ENCODE measurements at regions not wholly inside any gene's neighbourhood (a gene's known extent, or its start where the extent isn't known, plus 50 kb on each side); places are given as distances from the start of the nearest gene placed in this dataset.

DNA sequence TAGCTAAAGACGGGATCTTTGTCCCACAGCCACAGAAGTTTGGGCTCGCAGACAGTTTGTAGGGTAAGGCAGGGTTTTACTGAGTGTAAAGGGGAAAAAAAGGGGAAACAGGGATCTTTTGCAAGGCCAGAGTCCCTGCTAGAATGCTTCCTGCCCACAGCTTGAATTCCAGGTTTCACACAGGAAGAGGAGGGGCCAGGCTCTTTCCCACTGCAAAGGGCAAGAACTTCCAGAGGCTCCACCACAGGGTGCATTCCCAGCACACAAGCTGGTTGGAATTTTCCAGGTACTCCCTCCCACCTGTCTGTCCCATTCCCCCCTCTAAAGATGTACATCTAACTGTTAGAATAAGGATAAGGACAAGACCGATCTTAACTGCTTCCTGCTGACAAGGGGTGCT, 1126.9 kb downstream of the KCNT2 start:
- Histone ChIP-seq H3K27me3 (ENCODE audit: insufficient read depth, low read length) (no peaks in the 10 kb centered on the region), H3K4me1 (ENCODE audit: insufficient read depth, low read length) (no peaks in the 10 kb centered on the region), H3K9me3 (ENCODE audit: low read depth, low read length) (no peaks in the 10 kb centered on the region), H3K4me3 (ENCODE audit: low read length) (no peak overlapping the region)

GRCh38 chr1:195475568-195475967, 1132.7 kb downstream of the KCNT2 start:
- Histone ChIP-seq H3K9me3 (ENCODE audit: low read depth, low read length) (no peaks in the 10 kb centered on the region), H3K4me3 (ENCODE audit: low read length) (no peak overlapping the region), H3K4me1 (ENCODE audit: insufficient read depth, low read length) (no peaks in the 10 kb centered on the region), H3K27me3 (ENCODE audit: insufficient read depth, low read length) (no peaks in the 10 kb centered on the region)

GRCh38 chr1:195472291-195472690, 1135.9 kb downstream of the KCNT2 start:
- H3K4me1 ChIP-seq (ENCODE audit: insufficient read depth, low read length), result no peaks in the 10 kb centered on the region
- H3K27me3 ChIP-seq (ENCODE audit: insufficient read depth, low read length), result no peaks in the 10 kb centered on the region
- no peaks in the 10 kb centered on the region for H3K9me3 ChIP-seq (ENCODE audit: low read depth, low read length)
- no peak overlapping the region for H3K4me3 ChIP-seq (ENCODE audit: low read length)

DNA sequence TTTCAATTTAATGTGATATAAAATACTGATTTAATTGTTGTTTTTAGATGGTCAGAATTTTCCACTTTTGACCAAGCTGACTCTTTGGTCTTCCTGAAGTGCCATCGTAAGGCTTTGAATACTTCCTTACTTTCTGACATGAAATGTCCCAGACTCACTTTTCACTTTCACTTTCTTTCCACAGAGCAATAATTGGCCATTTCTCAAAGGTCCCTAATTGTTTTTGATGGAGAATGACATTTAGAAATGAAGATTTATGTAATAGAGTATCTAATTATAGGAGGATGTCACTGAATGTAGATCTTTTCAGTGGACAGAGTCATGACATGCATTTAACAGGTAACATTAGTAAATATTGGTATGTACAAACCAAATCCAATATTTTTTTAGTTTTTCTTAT, 1141.6 kb downstream of the KCNT2 start:
- Histone ChIP-seq H3K9me3 (ENCODE audit: low read depth, low read length) (no peaks in the 10 kb centered on the region), H3K4me1 (ENCODE audit: insufficient read depth, low read length) (no peaks in the 10 kb centered on the region), H3K27me3 (ENCODE audit: insufficient read depth, low read length) (no peaks in the 10 kb centered on the region), H3K4me3 (ENCODE audit: low read length) (no peak overlapping the region)

DNA sequence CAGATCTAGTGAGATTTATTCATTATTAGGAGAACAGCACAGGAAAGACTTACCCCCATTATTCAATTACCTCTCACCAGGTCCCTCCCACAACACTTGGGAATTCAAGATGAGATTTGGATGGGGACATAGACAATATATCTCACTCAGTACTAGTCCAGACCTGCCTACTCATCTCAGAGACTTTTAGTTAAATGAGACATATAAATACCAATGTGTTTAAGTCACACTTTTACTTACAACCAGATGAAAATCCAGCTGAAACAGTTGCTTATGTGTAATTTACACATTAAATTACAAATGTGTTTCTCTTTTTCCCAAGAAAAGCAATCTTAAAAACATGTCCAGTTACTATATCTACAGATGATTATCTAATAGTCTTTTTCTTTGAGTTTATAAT, 1145.6 kb downstream of the KCNT2 start:
- Histone ChIP-seq H3K4me3 (ENCODE audit: low read length) (no peak overlapping the region), H3K9me3 (ENCODE audit: low read depth, low read length) (no peaks in the 10 kb centered on the region), H3K27me3 (ENCODE audit: insufficient read depth, low read length) (no peaks in the 10 kb centered on the region), H3K4me1 (ENCODE audit: insufficient read depth, low read length) (no peaks in the 10 kb centered on the region)

GRCh38 chr1:195462152-195462551, 1146.1 kb downstream of the KCNT2 start:
- H3K27me3 ChIP-seq (ENCODE audit: insufficient read depth, low read length), result no peaks in the 10 kb centered on the region
- no peaks in the 10 kb centered on the region for H3K9me3 ChIP-seq (ENCODE audit: low read depth, low read length)

DNA sequence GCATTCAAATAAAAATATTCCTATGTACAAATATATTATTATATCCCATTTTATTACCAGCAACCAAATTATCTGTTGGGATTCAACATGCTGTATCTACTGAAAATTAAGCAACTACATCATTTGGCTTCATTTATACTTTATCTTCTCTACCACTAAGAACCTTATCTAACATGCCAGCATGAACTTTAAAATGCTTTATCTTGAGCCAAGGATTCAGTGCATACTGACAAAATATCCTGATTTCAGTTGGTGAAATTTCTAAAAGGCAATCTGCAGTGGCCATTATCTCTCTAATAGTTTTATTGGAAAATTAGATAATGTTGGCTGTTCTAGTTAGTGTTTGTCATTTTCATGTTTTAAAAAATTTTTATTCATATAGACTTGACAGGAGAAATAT, 1149.9 kb downstream of the KCNT2 start:
- H3K27me3 ChIP-seq (ENCODE audit: insufficient read depth, low read length), result no peaks in the 10 kb centered on the region
- no peaks in the 10 kb centered on the region for H3K4me1 ChIP-seq (ENCODE audit: insufficient read depth, low read length)
- no peaks in the 10 kb centered on the region for H3K9me3 ChIP-seq (ENCODE audit: low read depth, low read length)
- H3K4me3 ChIP-seq (ENCODE audit: low read length), result no peak overlapping the region

More at GRCh38 chr1:195462152-195462551, 1146.1 kb downstream of the KCNT2 start:
- H3K4me1 ChIP-seq (ENCODE audit: insufficient read depth, low read length), result no peaks in the 10 kb centered on the region
- H3K4me3 ChIP-seq (ENCODE audit: low read length), result no peak overlapping the region

DNA sequence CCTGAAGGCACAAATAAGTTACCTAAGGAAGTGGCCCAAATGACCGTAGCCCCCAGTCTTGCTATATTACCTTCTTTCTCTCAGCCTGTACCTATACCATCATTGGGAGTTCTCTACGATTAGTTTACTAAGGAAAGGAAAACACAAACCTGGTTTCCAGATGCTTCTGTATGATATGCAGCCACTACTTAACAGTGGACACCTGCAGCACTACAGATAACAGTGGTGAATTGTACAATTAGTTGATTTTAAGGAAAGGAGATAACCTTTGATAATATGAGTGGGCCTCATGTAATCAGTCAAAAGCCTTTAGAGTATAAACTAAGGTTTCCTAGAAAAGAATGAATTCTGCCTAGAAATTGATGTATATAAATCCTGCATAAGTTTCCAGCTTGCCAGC, 1157.4 kb downstream of the KCNT2 start:
- Histone ChIP-seq H3K27me3 (ENCODE audit: insufficient read depth, low read length) (no peaks in the 10 kb centered on the region), H3K4me3 (ENCODE audit: low read length) (no peak overlapping the region), H3K4me1 (ENCODE audit: insufficient read depth, low read length) (no peaks in the 10 kb centered on the region), H3K9me3 (ENCODE audit: low read depth, low read length) (peaks cover 8% of the 10 kb centered on the region)

- no peaks in the 10 kb centered on the region for H3K27me3 ChIP-seq (ENCODE audit: insufficient read depth, low read length)
These were observed 1168.6 kb downstream of the KCNT2 start for GRCh38 chr1:195439661-195440060.

DNA sequence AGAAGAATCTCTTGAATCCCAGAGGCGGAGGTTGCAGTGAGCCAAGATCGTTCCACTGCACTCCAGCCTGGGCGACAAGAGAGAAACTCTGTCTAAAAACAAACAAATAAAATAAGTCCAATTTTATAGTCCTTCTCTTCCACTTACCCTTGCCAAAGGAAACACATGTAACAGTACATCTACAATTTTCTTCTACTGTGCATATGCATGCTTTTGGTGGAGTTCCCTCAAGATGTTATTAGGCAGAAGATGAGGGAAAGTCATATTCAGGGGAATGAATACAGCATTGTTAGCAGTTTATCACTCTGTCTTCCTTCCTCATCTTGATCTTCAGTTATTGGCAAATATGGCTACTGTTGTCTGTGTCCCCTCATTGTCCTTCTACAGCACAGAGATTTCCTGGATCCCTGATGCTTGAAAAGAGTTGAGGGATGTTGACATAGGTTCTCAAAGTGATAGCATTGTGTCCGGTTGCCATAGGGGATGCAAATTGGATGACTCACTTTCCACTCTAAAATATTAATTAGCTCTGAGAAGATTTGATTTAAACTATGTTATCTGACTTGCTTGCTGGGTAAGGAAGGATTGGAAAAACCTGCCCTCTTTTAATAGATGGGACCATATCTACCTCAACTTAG, 1173.6 kb downstream of the KCNT2 start:
- H3K27me3 ChIP-seq (ENCODE audit: insufficient read depth, low read length), result no peaks in the 10 kb centered on the region
- no peak overlapping the region for H3K4me3 ChIP-seq (ENCODE audit: low read length)
- H3K9me3 ChIP-seq (ENCODE audit: low read depth, low read length), result no peaks in the 10 kb centered on the region
- H3K4me1 ChIP-seq (ENCODE audit: insufficient read depth, low read length), result no peaks in the 10 kb centered on the region

More at GRCh38 chr1:195439661-195440060, 1168.6 kb downstream of the KCNT2 start:
- Histone ChIP-seq H3K4me1 (ENCODE audit: insufficient read depth, low read length) (no peaks in the 10 kb centered on the region), H3K9me3 (ENCODE audit: low read depth, low read length) (no peaks in the 10 kb centered on the region), H3K4me3 (ENCODE audit: low read length) (no peak overlapping the region)

DNA sequence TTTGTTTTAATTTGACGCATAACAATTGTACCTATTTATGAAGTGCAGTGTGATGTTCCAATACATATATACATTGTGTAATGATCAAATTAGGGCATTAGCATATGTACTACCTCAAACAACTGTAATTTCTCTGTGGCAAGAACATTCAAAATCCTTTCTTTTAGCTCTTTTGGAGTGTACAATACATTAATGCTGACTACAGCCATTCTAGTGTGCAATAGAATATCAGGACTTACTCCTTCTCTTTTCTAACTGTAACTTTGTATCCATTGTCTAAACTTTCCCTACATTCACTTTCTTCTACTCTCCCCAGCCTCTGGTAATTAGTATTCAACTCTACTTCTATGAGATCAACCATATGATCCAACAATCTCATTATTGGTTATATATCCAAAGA, 1177.4 kb downstream of the KCNT2 start:
- no peaks in the 10 kb centered on the region for H3K27me3 ChIP-seq (ENCODE audit: insufficient read depth, low read length)
- no peaks in the 10 kb centered on the region for H3K4me1 ChIP-seq (ENCODE audit: insufficient read depth, low read length)
- H3K4me3 ChIP-seq (ENCODE audit: low read length), result no peak overlapping the region
- no peaks in the 10 kb centered on the region for H3K9me3 ChIP-seq (ENCODE audit: low read depth, low read length)

DNA sequence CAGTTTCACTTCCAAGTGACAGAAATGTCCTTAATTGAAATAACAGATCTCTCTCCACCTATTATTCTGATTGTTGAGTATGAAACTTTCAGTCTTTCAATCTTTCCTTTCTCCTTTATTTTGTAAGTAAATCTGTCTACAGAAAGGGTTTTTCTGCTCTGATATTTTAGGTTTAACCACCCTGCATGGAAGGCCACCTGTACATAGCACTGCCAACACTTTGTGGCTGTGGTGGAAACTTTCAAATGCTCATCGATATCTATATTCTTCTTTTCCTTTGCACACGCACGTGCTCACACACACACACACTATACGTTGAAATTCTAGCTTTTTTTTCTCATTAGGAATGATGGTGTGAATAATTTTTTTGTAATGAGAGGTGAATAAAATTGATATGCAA, 1179.3 kb downstream of the KCNT2 start:
- Histone ChIP-seq H3K9me3 (ENCODE audit: low read depth, low read length) (no peaks in the 10 kb centered on the region), H3K4me3 (ENCODE audit: low read length) (no peak overlapping the region), H3K4me1 (ENCODE audit: insufficient read depth, low read length) (no peaks in the 10 kb centered on the region), H3K27me3 (ENCODE audit: insufficient read depth, low read length) (no peaks in the 10 kb centered on the region)

DNA sequence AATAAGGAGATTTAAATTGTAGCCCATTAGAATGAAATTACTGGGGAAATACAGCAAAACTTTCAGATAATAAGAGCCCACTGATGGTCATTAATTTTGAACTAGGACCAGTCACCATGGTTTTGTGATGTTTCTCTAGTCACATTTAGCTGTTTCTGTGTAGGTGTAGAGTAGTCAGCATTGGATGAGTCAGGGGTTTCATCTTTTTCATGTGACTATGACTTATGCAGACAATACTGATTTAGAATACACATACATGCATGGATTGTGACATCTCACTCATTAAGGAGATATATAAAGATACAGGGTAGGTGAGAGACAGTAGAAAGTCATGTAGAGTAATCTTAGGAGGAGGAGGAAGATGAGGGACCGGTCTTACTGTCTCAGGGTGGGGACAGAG, 1192.7 kb downstream of the KCNT2 start:
- H3K9me3 ChIP-seq (ENCODE audit: low read depth, low read length), result no peaks in the 10 kb centered on the region
- no peaks in the 10 kb centered on the region for H3K4me1 ChIP-seq (ENCODE audit: insufficient read depth, low read length)
- no peak overlapping the region for H3K4me3 ChIP-seq (ENCODE audit: low read length)
- no peaks in the 10 kb centered on the region for H3K27me3 ChIP-seq (ENCODE audit: insufficient read depth, low read length)

DNA sequence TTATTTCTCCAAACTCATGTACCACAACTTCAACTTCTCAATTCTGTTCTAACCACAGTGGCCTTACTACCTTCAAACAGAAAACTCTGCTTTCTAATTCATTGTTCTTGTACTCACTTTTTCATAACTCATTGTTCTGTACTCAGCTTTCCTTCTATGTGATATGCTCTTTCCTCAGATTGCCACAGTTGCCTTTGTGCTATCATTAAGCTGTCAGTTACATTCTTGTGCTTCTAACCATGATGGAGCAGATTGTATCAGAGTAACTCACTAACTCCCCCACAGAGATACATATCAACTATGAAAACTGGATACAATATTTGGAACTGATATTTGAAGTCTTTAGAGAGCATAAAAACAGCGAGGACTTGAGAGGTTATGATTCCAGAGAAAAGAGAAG, 1213.7 kb downstream of the KCNT2 start:
- Histone ChIP-seq H3K4me3 (ENCODE audit: low read length) (no peak overlapping the region), H3K27me3 (ENCODE audit: insufficient read depth, low read length) (no peaks in the 10 kb centered on the region), H3K9me3 (ENCODE audit: low read depth, low read length) (no peaks in the 10 kb centered on the region), H3K4me1 (ENCODE audit: insufficient read depth, low read length) (no peaks in the 10 kb centered on the region)

DNA sequence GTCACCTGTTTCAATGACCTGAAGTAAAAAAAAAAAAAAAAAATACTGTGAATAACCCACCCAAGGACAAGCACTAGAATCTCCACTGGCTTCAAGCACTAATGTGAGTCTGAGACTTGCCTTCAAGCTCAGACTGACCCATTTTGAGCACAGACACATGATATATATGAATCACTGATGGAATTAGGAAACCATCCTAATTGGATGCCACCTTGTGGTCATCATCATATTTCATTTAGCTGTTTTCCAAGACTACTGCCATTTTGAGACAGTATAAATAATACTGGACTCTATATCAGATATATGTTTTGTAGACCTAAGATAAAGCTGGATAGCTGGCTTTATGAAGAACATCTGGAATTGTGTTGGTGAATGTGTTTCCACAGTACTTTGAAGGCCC, 1232.0 kb downstream of the KCNT2 start:
- H3K9me3 ChIP-seq (ENCODE audit: low read depth, low read length), result peaks cover 5% of the 10 kb centered on the region
- no peaks in the 10 kb centered on the region for H3K27me3 ChIP-seq (ENCODE audit: insufficient read depth, low read length)
- H3K4me1 ChIP-seq (ENCODE audit: insufficient read depth, low read length), result no peaks in the 10 kb centered on the region
- no peak overlapping the region for H3K4me3 ChIP-seq (ENCODE audit: low read length)

- Histone ChIP-seq H3K4me3 (ENCODE audit: low read length) (no peak overlapping the region), H3K9me3 (ENCODE audit: low read depth, low read length) (peaks cover 3% of the 10 kb centered on the region), H3K27me3 (ENCODE audit: insufficient read depth, low read length) (no peaks in the 10 kb centered on the region), H3K4me1 (ENCODE audit: insufficient read depth, low read length) (no peaks in the 10 kb centered on the region)
These were observed 1234.4 kb downstream of the KCNT2 start for GRCh38 chr1:195373856-195374255.

All from mononuclear cell (primary cell).